ENCODE measurements at regions not wholly inside any gene's neighbourhood (a gene's known extent, or its start where the extent isn't known, plus 50 kb on each side); places are given as distances from the start of the nearest gene placed in this dataset.

DNA sequence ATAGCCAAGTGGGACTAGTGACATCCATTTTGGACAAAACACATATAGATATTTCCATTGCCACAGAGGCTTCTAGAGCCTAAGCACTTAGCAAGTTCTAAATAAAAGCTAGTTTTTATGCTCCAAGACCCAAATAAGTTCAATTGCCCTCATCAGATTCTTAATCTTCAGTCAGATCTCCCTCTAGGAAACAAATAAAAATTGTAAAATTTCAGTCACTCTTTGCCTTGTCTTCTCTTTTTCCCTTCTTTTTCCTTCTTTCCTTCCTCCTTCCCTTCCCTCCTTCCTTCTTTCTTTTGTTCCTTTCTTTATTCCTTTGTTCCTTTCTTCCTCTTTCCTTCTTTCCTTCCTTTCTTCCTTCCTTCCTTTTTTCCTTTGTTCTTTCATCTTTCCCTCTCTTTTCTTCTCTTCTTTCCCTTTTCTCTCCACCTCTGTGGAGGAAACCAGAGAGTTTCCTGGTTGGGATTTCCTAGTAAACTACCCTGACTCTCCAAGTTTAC is 68.8 kb upstream of the GADL1 start:
- in situ Hi-C loops (cut with MboI; ENCODE audit: low sequenced_read_pairs, unreplicated experiment), result no loop called here

GRCh38 chr3:30964612-30965011 is 70.2 kb upstream of the GADL1 start:
- in situ Hi-C loops (cut with MboI; ENCODE audit: low sequenced_read_pairs, unreplicated experiment), result no loop called here
- peak; percentile 14 for DNase-seq (ENCODE audit: low spot score)
- no peak for TF ChIP-seq CTCF (IDR thresholded peaks at IDR 0.05; ENCODE audit: borderline replicate concordance, control extremely low read depth, extremely low read depth, insufficient read depth, missing control alignments)

More for the DNA sequence above, 68.8 kb upstream of the GADL1 start:
- DNase-seq (ENCODE audit: low spot score), result no peak
- TF ChIP-seq CTCF (IDR thresholded peaks at IDR 0.05; ENCODE audit: borderline replicate concordance, control extremely low read depth, extremely low read depth, insufficient read depth, missing control alignments), result no peak

DNA sequence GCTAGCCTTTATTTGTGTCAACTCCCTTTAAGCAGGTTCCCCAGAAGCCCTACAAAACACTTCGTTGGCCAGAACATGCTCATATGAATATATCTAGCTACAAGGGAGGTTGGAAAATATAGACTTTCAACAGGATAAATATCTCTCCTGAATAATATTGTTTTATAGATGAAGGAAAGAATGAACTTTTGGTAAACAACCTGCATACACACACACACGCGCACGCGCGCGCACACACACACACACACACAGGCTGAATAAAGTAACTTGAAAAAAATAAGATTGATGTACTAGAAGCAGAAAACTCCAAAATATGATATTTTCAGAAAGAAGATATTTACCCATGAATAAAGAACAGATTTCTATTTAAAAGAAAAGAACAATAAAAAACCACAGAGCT is 72.4 kb upstream of the GADL1 start:
- in situ Hi-C loops (cut with MboI; ENCODE audit: low sequenced_read_pairs, unreplicated experiment), result no loop called here
- DNase-seq (ENCODE audit: low spot score), result no peak
- no peak for TF ChIP-seq CTCF (IDR thresholded peaks at IDR 0.05; ENCODE audit: borderline replicate concordance, control extremely low read depth, extremely low read depth, insufficient read depth, missing control alignments)

DNA sequence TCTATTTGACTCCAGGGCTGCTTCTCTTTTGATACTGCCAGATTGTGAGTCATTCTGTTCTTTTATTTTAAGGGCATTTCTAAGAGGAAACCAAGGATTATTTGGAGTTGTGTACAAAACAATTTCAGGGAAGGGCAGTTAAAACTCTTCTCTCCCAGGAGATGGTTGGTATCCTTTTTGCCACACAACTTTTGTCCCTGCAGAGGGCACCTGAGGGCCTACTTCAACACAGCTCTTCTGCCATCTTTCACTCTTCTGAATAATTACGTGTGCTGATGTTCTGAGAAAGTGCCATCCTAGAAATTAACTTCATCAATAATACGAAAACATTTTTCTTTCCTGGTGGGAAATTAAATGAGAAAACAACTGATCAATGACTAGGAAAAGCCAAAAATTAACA is 75.7 kb upstream of the GADL1 start:
- in situ Hi-C loops (cut with MboI; ENCODE audit: low sequenced_read_pairs, unreplicated experiment), result no loop called here
- TF ChIP-seq CTCF (IDR thresholded peaks at IDR 0.05; ENCODE audit: borderline replicate concordance, control extremely low read depth, extremely low read depth, insufficient read depth, missing control alignments), result peak; percentile 7
- no peak for DNase-seq (ENCODE audit: low spot score)

GRCh38 chr3:30972449-30972848 is 78.0 kb upstream of the GADL1 start:
- no peak for DNase-seq (ENCODE audit: low spot score)
- no peak for TF ChIP-seq CTCF (IDR thresholded peaks at IDR 0.05; ENCODE audit: borderline replicate concordance, control extremely low read depth, extremely low read depth, insufficient read depth, missing control alignments)
- in situ Hi-C loops (cut with MboI; ENCODE audit: low sequenced_read_pairs, unreplicated experiment), result no loop called here

GRCh38 chr3:30974071-30974470 is 79.6 kb upstream of the GADL1 start:
- in situ Hi-C loops (cut with MboI; ENCODE audit: low sequenced_read_pairs, unreplicated experiment), result no loop called here

More at GRCh38 chr3:30974071-30974470, 79.6 kb upstream of the GADL1 start:
- TF ChIP-seq CTCF (IDR thresholded peaks at IDR 0.05; ENCODE audit: borderline replicate concordance, control extremely low read depth, extremely low read depth, insufficient read depth, missing control alignments), result no peak
- no peak for DNase-seq (ENCODE audit: low spot score)

Measured in GM13976 (cell line).